ENCODE measurements at regions not wholly inside any gene's neighbourhood (a gene's known extent, or its start where the extent isn't known, plus 50 kb on each side); places are given as distances from the start of the nearest gene placed in this dataset.

GRCh38 chr3:153881201-153881600 is 240.0 kb upstream of the ARHGEF26 start:
- WGBS: 81% methylated on average over 7 of the region's 7 CpGs
- DNase-seq (ENCODE audit: low spot score in 2 of 2): no peak
- Histone ChIP-seq H3K4me3 (no peak overlapping the region), H3K4me1 (no peaks in the 10 kb centered on the region), H3K27ac (no peak overlapping the region), H3K27me3 (no peaks in the 10 kb centered on the region), H3K36me3 (no peaks in the 10 kb centered on the region), H3K9me3 (no peaks in the 10 kb centered on the region)
- TF ChIP-seq POLR2AphosphoS5 (IDR thresholded peaks at IDR 0.05) (no peak), EP300 (IDR thresholded peaks at IDR 0.05) (no peak), POLR2A (IDR thresholded peaks at IDR 0.05) (no peak), CTCF (IDR thresholded peaks at IDR 0.05) (no peak)

- no peak for DNase-seq (ENCODE audit: low spot score in 2 of 2)
- TF ChIP-seq CTCF (IDR thresholded peaks at IDR 0.05) (no peak), POLR2A (IDR thresholded peaks at IDR 0.05) (no peak), POLR2AphosphoS5 (IDR thresholded peaks at IDR 0.05) (no peak), EP300 (IDR thresholded peaks at IDR 0.05) (no peak)
- Histone ChIP-seq H3K9me3 (no peaks in the 10 kb centered on the region), H3K27ac (no peak overlapping the region), H3K4me3 (no peak overlapping the region), H3K36me3 (no peaks in the 10 kb centered on the region), H3K27me3 (no peaks in the 10 kb centered on the region), H3K4me1 (no peaks in the 10 kb centered on the region)
- WGBS: 30% methylated on average over 2 of the region's 2 CpGs
Observed at GRCh38 chr3:153885359-153885758, 235.8 kb upstream of the ARHGEF26 start.

DNA sequence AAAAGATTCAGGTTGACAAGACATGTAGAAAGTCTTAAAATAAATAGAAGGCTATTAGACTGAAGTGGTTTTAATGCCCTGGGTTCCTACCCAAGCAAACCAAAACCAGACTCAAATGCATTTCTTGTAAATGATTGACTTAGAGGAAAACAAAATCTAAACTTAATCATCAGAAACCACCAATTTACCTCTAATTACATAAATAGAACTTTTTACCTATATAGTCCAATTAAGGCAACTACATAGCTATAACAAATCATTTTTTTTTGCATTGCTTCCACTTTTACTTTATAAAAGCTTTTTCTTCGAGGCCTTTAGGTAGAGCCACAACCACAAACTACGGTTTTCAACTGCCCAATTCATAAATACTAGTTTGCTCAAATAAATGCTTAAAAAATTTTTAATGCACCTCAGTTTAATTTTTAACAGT is 231.3 kb upstream of the ARHGEF26 start:
- no peak overlapping the region for H3K4me3 ChIP-seq
- no peaks in the 10 kb centered on the region for H3K36me3 ChIP-seq
- no peaks in the 10 kb centered on the region for H3K4me1 ChIP-seq
- no peaks in the 10 kb centered on the region for H3K9me3 ChIP-seq
- TF ChIP-seq POLR2AphosphoS5 (IDR thresholded peaks at IDR 0.05) (no peak), EP300 (IDR thresholded peaks at IDR 0.05) (no peak), CTCF (IDR thresholded peaks at IDR 0.05) (no peak), POLR2A (IDR thresholded peaks at IDR 0.05) (no peak)
- DNase-seq (ENCODE audit: low spot score in 2 of 2): no peak
- H3K27ac ChIP-seq: no peak overlapping the region
- 46% methylated on average over 2 of the region's 2 CpGs for WGBS
- no peaks in the 10 kb centered on the region for H3K27me3 ChIP-seq

GRCh38 chr3:153892126-153892525 is 229.1 kb upstream of the ARHGEF26 start:
- no peaks in the 10 kb centered on the region for H3K36me3 ChIP-seq
- no peak for DNase-seq (ENCODE audit: low spot score in 2 of 2)
- WGBS: 36% methylated on average over 5 of the region's 5 CpGs
- H3K27ac ChIP-seq: no peak overlapping the region
- H3K4me3 ChIP-seq: no peak overlapping the region
- H3K9me3 ChIP-seq: no peaks in the 10 kb centered on the region
- TF ChIP-seq POLR2A (IDR thresholded peaks at IDR 0.05): no peak
- no peak for TF ChIP-seq EP300 (IDR thresholded peaks at IDR 0.05)
- no peak for TF ChIP-seq CTCF (IDR thresholded peaks at IDR 0.05)
- no peak for TF ChIP-seq POLR2AphosphoS5 (IDR thresholded peaks at IDR 0.05)
- H3K27me3 ChIP-seq: no peaks in the 10 kb centered on the region
- H3K4me1 ChIP-seq: no peaks in the 10 kb centered on the region

DNA sequence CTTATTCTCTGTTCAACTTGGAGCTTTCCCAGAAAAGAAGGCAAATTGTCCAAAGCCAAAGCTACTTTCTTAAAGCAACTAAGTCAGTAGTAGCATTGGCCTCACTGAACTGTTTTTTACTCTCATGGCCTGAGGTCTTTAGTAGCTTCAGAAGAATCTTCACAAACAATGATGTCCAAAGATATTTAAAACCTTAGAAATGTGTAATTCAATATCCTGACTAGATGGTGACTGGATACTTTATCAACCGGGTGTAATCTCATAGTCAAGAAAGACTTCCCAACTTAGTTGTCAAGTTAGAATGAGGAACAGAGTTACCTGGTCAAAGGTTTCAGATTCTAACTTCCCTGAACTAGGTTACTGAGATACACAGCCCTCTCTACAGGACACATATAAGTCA is 226.3 kb upstream of the ARHGEF26 start:
- no peaks in the 10 kb centered on the region for H3K36me3 ChIP-seq
- H3K27ac ChIP-seq: no peak overlapping the region
- WGBS: 92% methylated on average over 1 of the region's 1 CpG
- no peaks in the 10 kb centered on the region for H3K27me3 ChIP-seq
- DNase-seq (ENCODE audit: low spot score in 2 of 2): no peak
- TF ChIP-seq EP300 (IDR thresholded peaks at IDR 0.05) (no peak), CTCF (IDR thresholded peaks at IDR 0.05) (no peak), POLR2AphosphoS5 (IDR thresholded peaks at IDR 0.05) (no peak), POLR2A (IDR thresholded peaks at IDR 0.05) (no peak)
- H3K4me1 ChIP-seq: no peaks in the 10 kb centered on the region
- no peak overlapping the region for H3K4me3 ChIP-seq
- no peaks in the 10 kb centered on the region for H3K9me3 ChIP-seq

Data from suprapubic skin (tissue), 4 donors.